Astrocyte of the cerebellum (primary cell): ENCODE measurements at regions not wholly inside any gene's neighbourhood (a gene's known extent, or its start where the extent isn't known, plus 50 kb on each side); places are given as distances from the start of the nearest gene placed in this dataset.

Experiments
- DNase-seq: peaks from one replicate; pipeline ENCODE4 v3.0.0-alpha.2; 2011; ENCODE audit warnings: low read depth
- H3K4me3 ChIP-seq: 2 replicates; pipeline ENCODE4 v1.5.1; 2011; ENCODE audit warnings: mild to moderate bottlenecking, low read depth, low read length, moderate library complexity
- CTCF ChIP-seq: IDR thresholded peaks from 2 replicates; pipeline ENCODE4 v1.5.1; 2012; ENCODE audit warnings: low read length, low read depth, moderate library complexity, mild to moderate bottlenecking; ENCODE audit errors: missing control alignments
- in situ Hi-C: cut with HindIII; loops from 2 replicates; pipeline ENCODE4 v1.10.0; 2017; ENCODE audit warnings: low sequenced_read_pairs

- in situ Hi-C loops: no loop called here
- DNase-seq: no peak
- H3K4me3 ChIP-seq: no peak overlapping the region
- no peak for TF ChIP-seq CTCF
Measured at GRCh38 chr14:43166163-43166562, 1340.9 kb downstream of the FSCB start.

GRCh38 chr14:43165651-43166050 is 1341.4 kb downstream of the FSCB start:
- DNase-seq: no peak
- no peak overlapping the region for H3K4me3 ChIP-seq
- in situ Hi-C loops: no loop called here
- no peak for TF ChIP-seq CTCF

GRCh38 chr14:43161477-43161876 is 1345.6 kb downstream of the FSCB start:
- in situ Hi-C loops: no loop called here
- TF ChIP-seq CTCF: no peak

GRCh38 chr14:43157661-43158060 is 1349.4 kb downstream of the FSCB start:
- TF ChIP-seq CTCF: no peak
- no peak overlapping the region for H3K4me3 ChIP-seq
- in situ Hi-C loops: no loop called here
- no peak for DNase-seq

More at GRCh38 chr14:43161477-43161876, 1345.6 kb downstream of the FSCB start:
- no peak for DNase-seq
- no peak overlapping the region for H3K4me3 ChIP-seq

GRCh38 chr14:43155924-43156323 is 1351.2 kb downstream of the FSCB start:
- no peak for TF ChIP-seq CTCF
- in situ Hi-C loops: no loop called here
- H3K4me3 ChIP-seq: no peak overlapping the region
- DNase-seq: no peak

- no peak overlapping the region for H3K4me3 ChIP-seq
- no peak for TF ChIP-seq CTCF
- no peak for DNase-seq
- in situ Hi-C loops: no loop called here
Measured at GRCh38 chr14:43155258-43155657, 1351.8 kb downstream of the FSCB start.

GRCh38 chr14:43147485-43147884 is 1359.6 kb downstream of the FSCB start:
- in situ Hi-C loops: no loop called here
- TF ChIP-seq CTCF: no peak
- no peak for DNase-seq
- H3K4me3 ChIP-seq: no peak overlapping the region
